ENCODE measurements at regions not wholly inside any gene's neighbourhood (a gene's known extent, or its start where the extent isn't known, plus 50 kb on each side); places are given as distances from the start of the nearest gene placed in this dataset.

DNA sequence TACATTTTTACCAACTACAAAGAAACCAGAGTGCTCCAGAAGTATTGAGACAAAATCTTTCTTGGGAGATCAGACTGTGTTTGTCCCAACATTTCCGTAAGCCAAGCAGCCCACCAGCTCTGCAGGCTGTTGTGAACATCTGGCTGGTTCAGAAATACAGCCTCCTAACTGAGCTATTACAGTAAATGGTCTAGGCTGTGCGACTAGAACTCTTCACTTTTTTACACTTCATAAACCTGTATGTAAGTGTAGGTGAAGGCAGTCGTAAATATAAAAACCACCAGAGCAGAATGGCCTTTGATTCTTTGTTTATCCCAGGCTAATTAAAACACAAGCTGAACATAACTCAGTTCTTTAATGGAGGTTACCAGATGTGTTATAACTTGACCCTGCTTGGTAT, 235.3 kb downstream of the ARRDC4 start:
- Histone ChIP-seq H3K9me3 (ENCODE audit: low read length) (no peaks in the 10 kb centered on the region), H3K4me1 (ENCODE audit: insufficient read depth, low read length) (no peaks in the 10 kb centered on the region), H3K27me3 (ENCODE audit: insufficient read depth, low read length) (no peaks in the 10 kb centered on the region), H3K4me3 (ENCODE audit: low read length) (no peak overlapping the region), H3K36me3 (ENCODE audit: insufficient read depth, low read length) (no peaks in the 10 kb centered on the region), H2AFZ (ENCODE audit: low read depth, low read length) (no peak overlapping the region)

DNA sequence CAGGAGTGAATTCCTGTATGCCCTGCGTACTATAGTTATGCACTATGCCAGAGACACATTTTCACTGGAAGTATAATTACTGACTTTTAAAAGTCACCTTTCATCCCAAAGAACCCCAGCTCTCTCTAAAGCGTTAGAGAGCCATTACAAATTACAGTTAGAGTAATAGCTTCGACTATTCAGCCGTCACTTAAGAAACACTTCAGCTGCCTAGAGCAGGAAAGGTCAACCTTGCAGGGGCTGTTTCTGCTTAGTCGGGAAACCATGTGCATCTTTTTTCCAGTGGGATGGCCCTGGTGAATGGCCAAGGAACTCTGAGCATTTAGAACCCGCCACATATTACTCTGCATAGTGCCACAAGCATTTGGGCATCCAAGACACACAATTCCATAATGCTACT, 235.9 kb downstream of the ARRDC4 start:
- Histone ChIP-seq H3K4me3 (ENCODE audit: low read length) (no peak overlapping the region), H2AFZ (ENCODE audit: low read depth, low read length) (no peak overlapping the region), H3K4me1 (ENCODE audit: insufficient read depth, low read length) (no peaks in the 10 kb centered on the region), H3K27me3 (ENCODE audit: insufficient read depth, low read length) (no peaks in the 10 kb centered on the region), H3K36me3 (ENCODE audit: insufficient read depth, low read length) (no peaks in the 10 kb centered on the region), H3K9me3 (ENCODE audit: low read length) (no peaks in the 10 kb centered on the region)

DNA sequence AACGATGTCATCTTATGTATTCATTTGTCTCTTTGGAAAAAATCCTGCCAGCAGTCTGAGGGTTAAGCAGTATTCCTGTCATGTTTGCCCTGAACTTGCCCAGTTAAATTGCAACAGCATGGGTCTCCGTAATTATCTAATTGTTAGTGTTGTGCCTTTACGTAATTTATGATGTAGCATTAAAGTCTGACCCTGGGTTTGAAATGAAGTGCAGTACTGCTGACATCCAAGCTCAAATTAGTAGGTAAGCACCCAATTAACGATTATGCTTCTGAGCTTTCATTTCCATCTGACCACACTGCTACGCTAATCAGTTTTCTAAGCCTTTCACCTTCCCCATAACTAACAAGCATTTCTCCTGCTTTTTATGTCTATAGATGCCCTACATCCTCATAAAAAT, 241.8 kb downstream of the ARRDC4 start:
- Histone ChIP-seq H3K36me3 (ENCODE audit: insufficient read depth, low read length) (no peaks in the 10 kb centered on the region), H3K9me3 (ENCODE audit: low read length) (no peaks in the 10 kb centered on the region), H3K4me3 (ENCODE audit: low read length) (no peak overlapping the region), H2AFZ (ENCODE audit: low read depth, low read length) (no peak overlapping the region), H3K4me1 (ENCODE audit: insufficient read depth, low read length) (no peaks in the 10 kb centered on the region), H3K27me3 (ENCODE audit: insufficient read depth, low read length) (no peaks in the 10 kb centered on the region)

DNA sequence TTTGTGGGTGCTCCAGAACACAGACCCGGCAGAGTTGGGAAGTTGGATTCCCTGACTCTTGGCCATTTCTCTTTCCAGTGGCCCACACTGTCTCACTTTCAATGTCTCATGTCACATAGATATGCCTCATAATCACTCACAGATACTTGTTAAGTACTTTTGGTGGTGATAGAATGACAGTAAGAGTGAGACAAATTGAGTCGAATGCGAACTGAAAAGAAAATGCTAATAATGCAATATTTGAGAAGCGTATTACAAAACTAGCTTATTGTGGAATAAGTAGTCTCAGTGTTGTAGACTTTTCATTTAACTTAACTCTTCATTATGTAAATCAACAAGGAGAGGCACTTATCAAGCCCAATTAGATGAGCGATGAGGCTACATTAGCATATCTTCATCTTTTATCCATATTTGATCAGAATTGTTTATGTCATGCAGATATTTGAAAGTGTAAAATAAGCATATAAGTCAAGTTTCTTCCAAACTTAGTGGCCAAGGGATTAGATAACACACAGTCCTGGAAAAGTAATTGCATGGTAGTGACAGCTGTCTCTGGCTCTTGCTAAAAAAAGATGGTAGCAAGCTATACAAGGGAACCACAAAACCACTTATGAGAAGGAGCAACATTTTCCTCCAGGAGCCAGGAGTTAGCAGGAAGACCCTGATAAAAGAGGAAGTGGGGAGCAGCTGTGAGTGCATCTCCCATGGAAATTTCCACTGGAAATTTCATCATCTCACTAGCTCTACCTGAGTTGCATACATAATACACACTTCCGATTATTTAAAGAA, 243.6 kb downstream of the ARRDC4 start:
- no peaks in the 10 kb centered on the region for H3K9me3 ChIP-seq (ENCODE audit: low read length)
- H3K4me1 ChIP-seq (ENCODE audit: insufficient read depth, low read length), result no peaks in the 10 kb centered on the region
- H2AFZ ChIP-seq (ENCODE audit: low read depth, low read length), result no peak overlapping the region
- H3K36me3 ChIP-seq (ENCODE audit: insufficient read depth, low read length), result no peaks in the 10 kb centered on the region
- no peak overlapping the region for H3K4me3 ChIP-seq (ENCODE audit: low read length)
- H3K27me3 ChIP-seq (ENCODE audit: insufficient read depth, low read length), result no peaks in the 10 kb centered on the region

DNA sequence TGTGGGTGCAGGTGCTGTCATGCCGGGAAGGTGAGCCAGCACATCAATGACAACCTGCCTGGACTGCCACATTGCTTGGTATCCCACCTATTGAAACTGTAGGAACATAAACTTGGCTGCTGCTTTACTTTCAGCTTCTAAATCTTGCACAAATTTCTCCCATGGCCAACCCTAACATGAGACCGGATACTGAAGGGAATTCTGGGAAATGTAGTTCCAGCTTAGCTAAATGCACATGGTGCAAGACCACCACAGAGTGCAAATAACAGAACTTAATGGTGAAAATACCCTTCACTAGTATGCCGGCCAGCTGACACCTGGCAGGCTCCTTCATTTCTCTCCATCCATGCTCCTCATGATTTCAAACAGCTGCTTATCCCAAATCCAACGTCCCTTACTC, 247.4 kb downstream of the ARRDC4 start:
- no peaks in the 10 kb centered on the region for H3K27me3 ChIP-seq (ENCODE audit: insufficient read depth, low read length)
- H2AFZ ChIP-seq (ENCODE audit: low read depth, low read length), result no peak overlapping the region
- no peaks in the 10 kb centered on the region for H3K4me1 ChIP-seq (ENCODE audit: insufficient read depth, low read length)
- no peaks in the 10 kb centered on the region for H3K9me3 ChIP-seq (ENCODE audit: low read length)
- H3K36me3 ChIP-seq (ENCODE audit: insufficient read depth, low read length), result no peaks in the 10 kb centered on the region
- no peak overlapping the region for H3K4me3 ChIP-seq (ENCODE audit: low read length)

DNA sequence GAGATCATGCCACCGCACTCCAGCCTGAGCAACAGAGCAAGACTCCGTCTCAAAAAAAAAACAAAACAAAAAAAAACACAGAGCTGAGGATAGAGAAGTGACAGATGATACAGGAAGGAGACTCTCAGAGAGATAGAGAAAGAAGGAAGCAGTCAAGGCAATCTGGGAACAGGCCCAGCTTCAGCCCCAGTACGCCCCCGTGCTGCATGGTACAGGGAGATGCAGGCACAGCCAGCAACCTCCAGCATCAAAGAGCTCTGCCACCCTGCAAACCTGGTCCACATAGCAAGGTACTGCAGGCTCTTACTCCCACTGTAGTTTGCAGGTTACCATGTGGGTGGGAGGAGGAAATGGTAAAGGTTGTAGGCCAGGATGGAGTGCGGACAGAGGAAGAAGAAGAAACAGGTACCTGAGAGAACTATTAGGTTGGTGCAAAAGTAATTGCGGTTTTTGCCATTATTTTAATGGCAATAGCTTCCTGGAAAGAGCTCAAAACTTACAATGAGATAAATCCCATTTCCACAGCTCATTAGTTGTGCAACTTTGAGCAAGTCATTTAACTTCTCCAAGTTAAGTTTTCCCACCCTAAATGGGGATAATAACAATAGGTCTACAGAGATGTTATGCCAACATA, 253.0 kb downstream of the ARRDC4 start:
- H3K4me1 ChIP-seq (ENCODE audit: insufficient read depth, low read length), result no peaks in the 10 kb centered on the region
- no peak overlapping the region for H3K4me3 ChIP-seq (ENCODE audit: low read length)
- H3K27me3 ChIP-seq (ENCODE audit: insufficient read depth, low read length), result no peaks in the 10 kb centered on the region
- H3K36me3 ChIP-seq (ENCODE audit: insufficient read depth, low read length), result no peaks in the 10 kb centered on the region
- no peak overlapping the region for H2AFZ ChIP-seq (ENCODE audit: low read depth, low read length)
- H3K9me3 ChIP-seq (ENCODE audit: low read length), result no peaks in the 10 kb centered on the region

DNA sequence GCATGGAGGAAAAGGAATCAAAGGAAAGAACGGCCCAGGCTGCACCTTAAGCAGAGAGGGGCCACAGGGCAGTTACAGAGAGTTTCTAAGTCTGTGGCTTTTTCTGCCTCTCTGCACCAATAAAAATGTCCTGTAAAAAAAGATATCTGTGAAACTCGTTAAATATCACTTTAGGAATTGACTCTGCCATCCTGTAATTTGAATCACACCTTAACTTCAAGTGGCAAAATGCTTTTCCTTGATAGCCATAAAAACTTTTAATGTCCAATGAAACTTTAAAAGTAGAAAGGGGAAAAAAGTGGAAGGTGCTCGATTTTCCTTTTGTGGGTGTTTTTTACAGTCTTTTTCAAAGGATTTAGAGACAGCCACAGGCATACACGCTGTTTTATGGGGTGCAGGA, 255.7 kb downstream of the ARRDC4 start:
- Histone ChIP-seq H2AFZ (ENCODE audit: low read depth, low read length) (no peak overlapping the region), H3K4me3 (ENCODE audit: low read length) (no peak overlapping the region), H3K4me1 (ENCODE audit: insufficient read depth, low read length) (no peaks in the 10 kb centered on the region), H3K36me3 (ENCODE audit: insufficient read depth, low read length) (no peaks in the 10 kb centered on the region), H3K9me3 (ENCODE audit: low read length) (no peaks in the 10 kb centered on the region), H3K27me3 (ENCODE audit: insufficient read depth, low read length) (no peaks in the 10 kb centered on the region)

DNA sequence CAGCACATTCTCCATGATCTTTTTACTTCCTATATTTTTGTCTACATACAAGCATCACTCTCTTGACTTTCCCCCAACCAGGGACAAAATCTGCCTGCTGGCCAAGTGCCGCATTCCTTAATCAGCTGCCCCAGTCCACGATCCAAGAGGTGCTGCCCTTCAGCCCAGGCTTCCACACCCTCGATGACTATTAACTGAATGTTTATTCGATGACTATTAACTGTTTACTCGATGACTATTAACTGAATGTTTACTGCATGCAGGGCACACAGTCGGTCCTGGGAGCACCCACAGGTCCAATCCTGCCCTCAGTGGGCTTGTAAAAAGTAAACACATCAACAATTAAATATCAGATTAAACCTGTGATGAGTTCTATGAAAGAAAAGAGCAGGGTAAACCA, 256.9 kb downstream of the ARRDC4 start:
- Histone ChIP-seq H3K4me3 (ENCODE audit: low read length) (no peak overlapping the region), H3K36me3 (ENCODE audit: insufficient read depth, low read length) (no peaks in the 10 kb centered on the region), H3K27me3 (ENCODE audit: insufficient read depth, low read length) (no peaks in the 10 kb centered on the region), H3K9me3 (ENCODE audit: low read length) (no peaks in the 10 kb centered on the region), H3K4me1 (ENCODE audit: insufficient read depth, low read length) (no peaks in the 10 kb centered on the region), H2AFZ (ENCODE audit: low read depth, low read length) (no peak overlapping the region)

DNA sequence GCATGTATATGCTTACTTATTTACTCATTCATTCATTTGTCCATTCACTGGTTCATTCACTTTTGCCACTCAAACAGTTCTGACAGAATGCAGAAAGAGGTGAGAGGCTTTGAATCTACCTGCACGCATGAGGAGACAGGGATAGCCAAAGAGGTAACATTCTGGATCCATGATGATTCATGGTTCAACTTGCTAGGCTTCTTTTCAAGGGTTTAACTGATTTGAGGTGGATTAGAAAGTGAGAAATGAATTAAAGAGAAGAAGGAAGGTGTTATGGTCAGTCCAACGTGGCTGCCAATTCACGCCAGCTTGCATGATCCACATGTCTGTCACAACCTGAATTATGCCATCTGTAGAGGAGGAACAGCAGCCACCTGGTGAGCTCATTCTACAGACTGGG, 260.6 kb downstream of the ARRDC4 start:
- no peaks in the 10 kb centered on the region for H3K4me1 ChIP-seq (ENCODE audit: insufficient read depth, low read length)
- H2AFZ ChIP-seq (ENCODE audit: low read depth, low read length), result no peak overlapping the region

DNA sequence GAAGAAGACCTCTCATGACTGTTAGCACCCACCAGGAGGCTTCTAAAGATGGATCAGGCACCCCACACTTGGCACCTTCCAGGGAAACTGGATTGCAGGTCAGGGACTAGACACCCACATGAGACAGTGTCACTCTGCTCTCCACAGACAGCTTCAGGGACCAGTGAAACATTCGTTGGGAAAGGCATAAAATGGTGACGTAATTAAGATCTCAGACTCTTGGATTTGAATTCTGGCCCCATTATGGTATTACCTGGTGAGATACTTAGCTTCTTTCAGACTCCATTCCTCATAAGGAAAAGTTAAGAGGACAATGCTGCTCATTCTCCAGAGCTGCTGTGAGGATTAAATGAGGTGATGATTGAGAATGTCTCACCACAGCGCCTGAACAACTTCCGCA, 261.1 kb downstream of the ARRDC4 start:
- Histone ChIP-seq H3K4me3 (ENCODE audit: low read length) (no peak overlapping the region), H3K9me3 (ENCODE audit: low read length) (no peaks in the 10 kb centered on the region), H3K27me3 (ENCODE audit: insufficient read depth, low read length) (no peaks in the 10 kb centered on the region), H3K36me3 (ENCODE audit: insufficient read depth, low read length) (no peaks in the 10 kb centered on the region), H3K4me1 (ENCODE audit: insufficient read depth, low read length) (no peaks in the 10 kb centered on the region), H2AFZ (ENCODE audit: low read depth, low read length) (no peak overlapping the region)

More for the DNA sequence above, 260.6 kb downstream of the ARRDC4 start:
- Histone ChIP-seq H3K4me3 (ENCODE audit: low read length) (no peak overlapping the region), H3K9me3 (ENCODE audit: low read length) (no peaks in the 10 kb centered on the region), H3K27me3 (ENCODE audit: insufficient read depth, low read length) (no peaks in the 10 kb centered on the region), H3K36me3 (ENCODE audit: insufficient read depth, low read length) (no peaks in the 10 kb centered on the region)

DNA sequence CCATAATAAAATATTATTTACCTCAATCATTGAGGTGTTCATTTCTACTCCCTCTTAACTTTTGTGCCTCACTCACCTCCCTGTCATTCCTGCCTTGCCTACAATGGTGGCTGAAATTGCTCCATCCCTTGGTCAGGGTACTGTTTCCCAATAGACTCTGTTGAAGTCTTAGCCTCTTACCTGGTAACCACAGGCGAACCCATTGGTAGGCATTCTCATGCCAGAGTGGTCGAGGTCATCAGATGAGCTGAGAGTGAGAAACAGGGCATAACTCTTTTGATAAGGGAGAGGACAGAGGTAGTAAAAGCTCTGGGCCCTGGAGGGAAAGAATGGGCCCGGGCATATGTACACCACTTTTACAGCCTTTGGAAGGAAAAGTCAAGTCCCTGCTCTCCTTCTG, 265.6 kb downstream of the ARRDC4 start:
- H3K9me3 ChIP-seq (ENCODE audit: low read length), result no peaks in the 10 kb centered on the region

DNA sequence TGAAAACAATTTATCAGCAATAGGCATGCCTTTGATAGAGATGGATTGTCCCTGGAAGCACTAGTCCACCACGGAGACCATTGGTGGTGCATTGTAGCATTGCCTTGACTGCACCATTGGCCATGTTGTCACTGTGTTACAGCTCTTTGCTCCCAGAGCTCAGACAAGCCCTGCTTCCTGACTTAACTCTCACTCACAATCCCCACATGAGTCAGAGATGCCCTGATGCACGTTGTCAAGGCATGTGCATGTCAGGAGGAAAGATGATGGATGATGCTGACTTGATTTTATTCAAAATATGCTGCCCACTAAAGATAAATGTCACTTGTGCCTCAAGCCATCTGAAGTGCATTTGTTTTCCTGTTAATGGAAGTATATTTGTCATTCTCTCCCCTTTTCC, 266.1 kb downstream of the ARRDC4 start:
- Histone ChIP-seq H3K27me3 (ENCODE audit: insufficient read depth, low read length) (no peaks in the 10 kb centered on the region), H3K4me1 (ENCODE audit: insufficient read depth, low read length) (no peaks in the 10 kb centered on the region), H3K4me3 (ENCODE audit: low read length) (no peak overlapping the region), H2AFZ (ENCODE audit: low read depth, low read length) (no peak overlapping the region), H3K9me3 (ENCODE audit: low read length) (no peaks in the 10 kb centered on the region), H3K36me3 (ENCODE audit: insufficient read depth, low read length) (no peaks in the 10 kb centered on the region)

More for the DNA sequence above, 265.6 kb downstream of the ARRDC4 start:
- no peak overlapping the region for H3K4me3 ChIP-seq (ENCODE audit: low read length)
- H3K4me1 ChIP-seq (ENCODE audit: insufficient read depth, low read length), result no peaks in the 10 kb centered on the region
- H2AFZ ChIP-seq (ENCODE audit: low read depth, low read length), result no peak overlapping the region
- H3K27me3 ChIP-seq (ENCODE audit: insufficient read depth, low read length), result no peaks in the 10 kb centered on the region
- no peaks in the 10 kb centered on the region for H3K36me3 ChIP-seq (ENCODE audit: insufficient read depth, low read length)

DNA sequence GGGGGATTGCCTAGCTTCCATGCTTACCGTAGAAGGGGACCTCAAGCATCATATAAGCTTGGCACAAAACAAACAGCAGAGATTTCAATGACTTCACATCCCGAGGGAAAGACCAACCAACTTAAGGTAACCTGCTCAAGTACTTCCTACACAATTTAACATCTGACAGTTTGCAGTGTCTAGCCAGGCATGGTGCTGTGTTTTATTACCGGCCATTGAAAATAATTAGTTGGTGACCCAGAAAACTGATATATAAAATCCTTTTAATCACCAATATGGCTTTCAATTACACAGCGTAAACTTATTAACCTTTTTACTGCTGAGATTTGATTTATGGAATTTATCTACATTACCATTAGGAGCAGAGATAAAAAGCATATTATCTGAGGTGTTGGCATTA, 268.3 kb downstream of the ARRDC4 start:
- Histone ChIP-seq H3K36me3 (ENCODE audit: insufficient read depth, low read length) (no peaks in the 10 kb centered on the region), H3K4me1 (ENCODE audit: insufficient read depth, low read length) (no peaks in the 10 kb centered on the region), H2AFZ (ENCODE audit: low read depth, low read length) (no peak overlapping the region), H3K4me3 (ENCODE audit: low read length) (no peak overlapping the region), H3K27me3 (ENCODE audit: insufficient read depth, low read length) (no peaks in the 10 kb centered on the region), H3K9me3 (ENCODE audit: low read length) (no peaks in the 10 kb centered on the region)

DNA sequence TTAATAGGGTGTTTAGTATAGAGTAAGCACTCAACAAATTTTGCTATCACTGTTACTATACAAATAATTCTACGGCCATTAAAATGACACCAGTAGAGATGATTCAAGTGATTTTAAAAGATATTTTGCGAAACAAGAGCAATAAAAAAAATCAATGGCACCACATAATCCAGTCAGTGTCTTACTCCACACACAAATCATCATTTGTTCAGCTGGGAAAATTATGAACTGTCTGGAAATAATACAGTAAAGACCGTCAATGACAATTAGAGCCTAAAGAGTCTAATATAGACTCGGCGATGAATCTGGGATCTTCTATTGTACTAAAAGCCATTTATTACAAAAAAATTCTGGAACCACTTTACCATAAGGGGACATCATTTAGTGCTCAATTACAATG, 270.5 kb downstream of the ARRDC4 start:
- Histone ChIP-seq H3K4me1 (ENCODE audit: insufficient read depth, low read length) (no peaks in the 10 kb centered on the region), H2AFZ (ENCODE audit: low read depth, low read length) (no peak overlapping the region), H3K27me3 (ENCODE audit: insufficient read depth, low read length) (no peaks in the 10 kb centered on the region), H3K9me3 (ENCODE audit: low read length) (no peaks in the 10 kb centered on the region), H3K4me3 (ENCODE audit: low read length) (no peak overlapping the region), H3K36me3 (ENCODE audit: insufficient read depth, low read length) (no peaks in the 10 kb centered on the region)
